GM18502 (cell line): ENCODE measurements at regions not wholly inside any gene's neighbourhood (a gene's known extent, or its start where the extent isn't known, plus 50 kb on each side); places are given as distances from the start of the nearest gene placed in this dataset.

Source experiments
- ATAC-seq: cut with Tn5 transposase; IDR thresholded peaks from one replicate; pipeline ENCODE4 v1.9.1; 2021; ENCODE audit warnings: mild to moderate bottlenecking; ENCODE audit not compliant: unreplicated experiment, poor library complexity

GRCh38 chr7:79732535-79732934, 279.1 kb upstream of the MAGI2 start:
- no peak for ATAC-seq

- no peak for ATAC-seq
Observed at GRCh38 chr7:79730971-79731370, 277.5 kb upstream of the MAGI2 start.

GRCh38 chr7:79723833-79724618, 270.6 kb upstream of the MAGI2 start:
- ATAC-seq, result no peak

- ATAC-seq, result no peak
Observed at GRCh38 chr7:79722217-79722616, 268.8 kb upstream of the MAGI2 start.

GRCh38 chr7:79719216-79719615, 265.7 kb upstream of the MAGI2 start:
- no peak for ATAC-seq

GRCh38 chr7:79716329-79716728, 262.9 kb upstream of the MAGI2 start:
- no peak for ATAC-seq

GRCh38 chr7:79714081-79714480, 260.6 kb upstream of the MAGI2 start:
- no peak for ATAC-seq

- no peak for ATAC-seq
Observed at GRCh38 chr7:79713276-79713675, 259.8 kb upstream of the MAGI2 start.

GRCh38 chr7:79711660-79712059, 258.2 kb upstream of the MAGI2 start:
- no peak for ATAC-seq

- ATAC-seq, result no peak
Observed at GRCh38 chr7:79709574-79710409, 256.3 kb upstream of the MAGI2 start.

GRCh38 chr7:79702116-79702515, 248.6 kb upstream of the MAGI2 start:
- no peak for ATAC-seq

- ATAC-seq, result no peak
Observed at GRCh38 chr7:79692015-79692414, 238.5 kb upstream of the MAGI2 start.

- ATAC-seq, result no peak
Observed at GRCh38 chr7:79691074-79691473, 237.6 kb upstream of the MAGI2 start.

- no peak for ATAC-seq
Observed at GRCh38 chr7:79684384-79684783, 230.9 kb upstream of the MAGI2 start.

GRCh38 chr7:79683916-79684315, 230.4 kb upstream of the MAGI2 start:
- ATAC-seq, result no peak

GRCh38 chr7:79683185-79683890, 229.9 kb upstream of the MAGI2 start:
- ATAC-seq, result no peak

GRCh38 chr7:79681454-79681853, 228.0 kb upstream of the MAGI2 start:
- ATAC-seq, result no peak

GRCh38 chr7:79673969-79674368, 220.5 kb upstream of the MAGI2 start:
- ATAC-seq, result no peak

- no peak for ATAC-seq
Observed at GRCh38 chr7:79673421-79673820, 220.0 kb upstream of the MAGI2 start.

GRCh38 chr7:79668292-79668691, 214.8 kb upstream of the MAGI2 start:
- ATAC-seq, result no peak

- no peak for ATAC-seq
Observed at GRCh38 chr7:79666472-79666871, 213.0 kb upstream of the MAGI2 start.
